H9 (cell line): ENCODE measurements at regions not wholly inside any gene's neighbourhood (a gene's known extent, or its start where the extent isn't known, plus 50 kb on each side); places are given as distances from the start of the nearest gene placed in this dataset.

Experiments used
- DNase-seq: peaks from one replicate; pipeline ENCODE4 v3.0.0-alpha.2; 2017
- H2AFZ ChIP-seq: one replicate; pipeline ENCODE4 v1.6.1; 2013; ENCODE audit warnings: mild to moderate bottlenecking, low read length, control low read depth, moderate library complexity
- H2AK5ac ChIP-seq: 2 replicates; pipeline ENCODE4 v1.6.1; 2013; ENCODE audit warnings: low read length, control low read depth, mixed read lengths; ENCODE audit not compliant: insufficient read length
- H2BK120ac ChIP-seq: one replicate; pipeline ENCODE4 v1.6.1; 2013; ENCODE audit warnings: low read depth, mild to moderate bottlenecking, low read length, control low read depth, inconsistent platforms; ENCODE audit not compliant: poor library complexity, severe bottlenecking
- H2BK12ac ChIP-seq: 2 replicates; pipeline ENCODE4 v1.6.1; 2013; ENCODE audit warnings: low read length, control low read depth, mixed read lengths, low read depth; ENCODE audit not compliant: insufficient read length
- H2BK15ac ChIP-seq: 2 replicates; pipeline ENCODE4 v1.6.1; 2013; ENCODE audit warnings: low read depth, low read length, control low read depth
- H2BK20ac ChIP-seq: one replicate; pipeline ENCODE4 v1.6.1; 2013; ENCODE audit warnings: low read depth, mild to moderate bottlenecking, low read length, control low read depth, inconsistent platforms; ENCODE audit not compliant: poor library complexity, severe bottlenecking
- H2BK5ac ChIP-seq: 2 replicates; pipeline ENCODE4 v1.6.1; 2013; ENCODE audit warnings: low read length, control low read depth, mixed read lengths; ENCODE audit not compliant: insufficient read length
- H3K14ac ChIP-seq: 2 replicates; pipeline ENCODE4 v1.6.1; 2013; ENCODE audit warnings: low read length, control low read depth; ENCODE audit not compliant: insufficient read depth
- H3K18ac ChIP-seq: 2 replicates; pipeline ENCODE4 v1.6.1; 2013; ENCODE audit warnings: low read depth, mild to moderate bottlenecking, mixed read lengths, low read length, control low read depth; ENCODE audit not compliant: insufficient read length
- H3K23ac ChIP-seq: 2 replicates; pipeline ENCODE4 v1.6.1; 2013; ENCODE audit warnings: low read length, control low read depth, mixed read lengths, low read depth; ENCODE audit not compliant: insufficient read length
- H3K23me2 ChIP-seq: 2 replicates; pipeline ENCODE4 v1.6.1; 2013; ENCODE audit warnings: low read depth, mild to moderate bottlenecking, mixed read lengths, low read length, control low read depth; ENCODE audit not compliant: insufficient read length, poor library complexity, severe bottlenecking
- H3K27ac ChIP-seq: 2 replicates; pipeline ENCODE4 v1.5.1; 2013; ENCODE audit warnings: low read length, control low read depth, mixed read lengths, low read depth; ENCODE audit not compliant: insufficient read length
- H3K27me3 ChIP-seq: 2 replicates; pipeline ENCODE4 v1.6.1; 2013; ENCODE audit warnings: low read length, control low read depth, inconsistent platforms; ENCODE audit not compliant: insufficient read depth
- H3K4ac ChIP-seq: 2 replicates; pipeline ENCODE4 v1.6.1; 2013; ENCODE audit warnings: low read depth, mild to moderate bottlenecking, control low read depth, inconsistent platforms, low read length, moderate library complexity
- H3K4me1 ChIP-seq: 2 replicates; pipeline ENCODE4 v1.6.1; 2013; ENCODE audit warnings: low read length, control low read depth, inconsistent platforms; ENCODE audit not compliant: insufficient read depth
- H3K4me2 ChIP-seq: 2 replicates; pipeline ENCODE4 v1.6.1; 2013; ENCODE audit warnings: low read length, control low read depth, mixed read lengths; ENCODE audit not compliant: insufficient read length, insufficient read depth
- H3K56ac ChIP-seq: 2 replicates; pipeline ENCODE4 v1.6.1; 2013; ENCODE audit warnings: low read depth, mild to moderate bottlenecking, mixed read lengths, low read length, control low read depth; ENCODE audit not compliant: insufficient read length
- H3K79me1 ChIP-seq: 2 replicates; pipeline ENCODE4 v1.6.1; 2013; ENCODE audit warnings: low read depth, mild to moderate bottlenecking, moderate library complexity, low read length, control low read depth, inconsistent platforms; ENCODE audit not compliant: insufficient read depth, poor library complexity, severe bottlenecking
- H3K79me2 ChIP-seq: 2 replicates; pipeline ENCODE4 v1.6.1; 2013; ENCODE audit warnings: low read length, control low read depth, inconsistent platforms; ENCODE audit not compliant: insufficient read depth
- H3K9ac ChIP-seq: 2 replicates; pipeline ENCODE4 v1.6.1; 2013; ENCODE audit warnings: low read length, control low read depth, mixed read lengths; ENCODE audit not compliant: insufficient read length; ENCODE audit errors: extremely low read depth
- H3K9me3 ChIP-seq: one replicate; pipeline ENCODE4 v1.6.1; 2013; ENCODE audit warnings: low read depth, low read length, inconsistent platforms; ENCODE audit not compliant: control insufficient read depth
- H3T11ph ChIP-seq: one replicate; pipeline ENCODE4 v1.6.1; 2013; ENCODE audit warnings: mild to moderate bottlenecking, low read length, control low read depth, inconsistent platforms
- H4K20me1 ChIP-seq: one replicate; pipeline ENCODE4 v1.6.1; 2013; ENCODE audit not compliant: control insufficient read depth, insufficient read length, insufficient read depth
- H4K5ac ChIP-seq: 2 replicates; pipeline ENCODE4 v1.6.1; 2013; ENCODE audit warnings: low read depth, mild to moderate bottlenecking, mixed read lengths, low read length, control low read depth; ENCODE audit not compliant: insufficient read length
- H4K8ac ChIP-seq: replicated peaks from 2 replicates; pipeline ENCODE4 v1.6.1; 2013; ENCODE audit warnings: low read length, control low read depth, mixed read lengths, low read depth; ENCODE audit not compliant: insufficient read length
- H4K91ac ChIP-seq: 2 replicates; pipeline ENCODE4 v1.6.1; 2013; ENCODE audit warnings: low read depth, mild to moderate bottlenecking, moderate library complexity, mixed read lengths, low read length, control low read depth; ENCODE audit not compliant: insufficient read length
- H3K27ac Mint-ChIP-seq, 3 experiments: 2 replicates in 2 of 3; 3 replicates in 1 of 3; pipeline ENCODE4 v1.8.0; 2020 to 2021; ENCODE audit warnings: mixed read lengths in 3 of 3, mild to moderate bottlenecking in 1 of 3, moderate library complexity in 1 of 3
- H3K27me3 Mint-ChIP-seq: 2 replicates; pipeline ENCODE4 v1.8.0; 2021; ENCODE audit warnings: low read depth, mild to moderate bottlenecking, moderate library complexity, mixed read lengths
- H3K36me3 Mint-ChIP-seq, 3 experiments: 2 replicates in 2 of 3; 3 replicates in 1 of 3; pipeline ENCODE4 v1.8.0; 2020 to 2021; ENCODE audit warnings: low read depth in 3 of 3, mixed read lengths in 3 of 3; ENCODE audit not compliant: insufficient read depth in 1 of 3
- H3K4me1 Mint-ChIP-seq, 2 experiments: 2 replicates each; pipeline ENCODE4 v1.8.0; 2020; ENCODE audit warnings: mixed read lengths in 2 of 2
- H3K4me3 Mint-ChIP-seq, 2 experiments: 2 replicates in 1 of 2; 3 replicates in 1 of 2; pipeline ENCODE4 v1.8.0; 2020 to 2021; ENCODE audit warnings: mild to moderate bottlenecking in 2 of 2, mixed read lengths in 2 of 2, moderate library complexity in 1 of 2
- H3K9me3 Mint-ChIP-seq, 2 experiments: 2 replicates in 1 of 2; 3 replicates in 1 of 2; pipeline ENCODE4 v1.8.0; 2020; ENCODE audit warnings: mild to moderate bottlenecking in 2 of 2, mixed read lengths in 2 of 2, moderate library complexity in 1 of 2
- WGBS: extraction: QIAGEN DNeasy Blood & Tissue Kit; methylation state at CpG from one replicate; pipeline ENCODE4 v1.1.7; 2013; ENCODE audit warnings: missing lambda C conversion rate, low lambda C conversion rate, mixed read lengths; ENCODE audit not compliant: insufficient read length; ENCODE audit errors: extremely low coverage; 5-methylcytosine and 5-hydroxymethylcytosine counted together
- TF ChIP-seq, protein P1 (sequence below): fragments of 200-600 bp; sonication (generic); conservative IDR thresholded peaks from 3 replicates; pipeline ENCODE4 v1.8.0; 2021; ENCODE audit warnings: antibody characterized with exemption, mild to moderate bottlenecking

DNA sequence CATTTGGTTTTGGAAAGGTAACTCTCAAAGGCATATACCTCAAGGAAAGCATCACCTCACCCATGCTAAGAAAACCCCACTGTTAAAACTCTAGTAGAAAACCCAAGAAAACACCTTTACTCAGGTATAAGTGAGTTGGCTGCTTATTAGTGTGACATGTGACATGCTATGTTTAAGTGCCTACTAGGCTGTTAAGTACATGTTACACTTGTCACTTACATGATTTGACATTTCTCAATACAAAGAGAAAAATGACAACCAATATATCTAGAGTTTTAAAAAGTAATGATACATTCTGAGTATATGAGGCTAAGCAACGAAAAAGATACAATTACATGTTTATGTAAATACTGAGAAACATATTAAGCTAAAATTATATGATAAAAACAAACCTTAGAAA lies 1548.3 kb upstream of the TENM3 start:
- no peak overlapping the region for H2BK5ac ChIP-seq
- no peaks in the 10 kb centered on the region for H4K20me1 ChIP-seq
- no peak overlapping the region for H3K27ac ChIP-seq
- H3K4me1 ChIP-seq: no peaks in the 10 kb centered on the region
- H3K4me3 Mint-ChIP-seq: no peak overlapping the region
- WGBS: no CpG with 5 or more reads among the region's 1 CpG
- H2AK5ac ChIP-seq: no peak overlapping the region
- no peak overlapping the region for H2AFZ ChIP-seq
- H3K4me1 Mint-ChIP-seq: peaks cover 16% of the 10 kb centered on the region in 2 experiments
- no peak for DNase-seq
- H3K18ac ChIP-seq: no peak overlapping the region
- H2BK15ac ChIP-seq: no peak overlapping the region
- H3K4me2 ChIP-seq: no peak overlapping the region
- H2BK120ac ChIP-seq: no peak overlapping the region
- H3K9ac ChIP-seq: no peak overlapping the region
- H4K8ac ChIP-seq: no peak overlapping the region
- no peak overlapping the region for H2BK20ac ChIP-seq
- H3K56ac ChIP-seq: no peak overlapping the region
- no peak overlapping the region for H2BK12ac ChIP-seq
- H3K14ac ChIP-seq: no peak overlapping the region
- H3T11ph ChIP-seq: no peak overlapping the region
- TF ChIP-seq, protein P1, sequence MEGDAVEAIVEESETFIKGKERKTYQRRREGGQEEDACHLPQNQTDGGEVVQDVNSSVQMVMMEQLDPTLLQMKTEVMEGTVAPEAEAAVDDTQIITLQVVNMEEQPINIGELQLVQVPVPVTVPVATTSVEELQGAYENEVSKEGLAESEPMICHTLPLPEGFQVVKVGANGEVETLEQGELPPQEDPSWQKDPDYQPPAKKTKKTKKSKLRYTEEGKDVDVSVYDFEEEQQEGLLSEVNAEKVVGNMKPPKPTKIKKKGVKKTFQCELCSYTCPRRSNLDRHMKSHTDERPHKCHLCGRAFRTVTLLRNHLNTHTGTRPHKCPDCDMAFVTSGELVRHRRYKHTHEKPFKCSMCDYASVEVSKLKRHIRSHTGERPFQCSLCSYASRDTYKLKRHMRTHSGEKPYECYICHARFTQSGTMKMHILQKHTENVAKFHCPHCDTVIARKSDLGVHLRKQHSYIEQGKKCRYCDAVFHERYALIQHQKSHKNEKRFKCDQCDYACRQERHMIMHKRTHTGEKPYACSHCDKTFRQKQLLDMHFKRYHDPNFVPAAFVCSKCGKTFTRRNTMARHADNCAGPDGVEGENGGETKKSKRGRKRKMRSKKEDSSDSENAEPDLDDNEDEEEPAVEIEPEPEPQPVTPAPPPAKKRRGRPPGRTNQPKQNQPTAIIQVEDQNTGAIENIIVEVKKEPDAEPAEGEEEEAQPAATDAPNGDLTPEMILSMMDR: no peak
- no peaks in the 10 kb centered on the region for H3K23me2 ChIP-seq
- no peaks in the 10 kb centered on the region for H3K9me3 ChIP-seq
- peaks cover 17 to 18% of the 10 kb centered on the region in 2 experiments for H3K9me3 Mint-ChIP-seq
- H4K91ac ChIP-seq: no peak overlapping the region
- H3K23ac ChIP-seq: no peak overlapping the region
- H3K27me3 Mint-ChIP-seq: no peaks in the 10 kb centered on the region; the same call in 1 of the 2 replicates
- no peak overlapping the region for H3K4ac ChIP-seq
- H3K27ac Mint-ChIP-seq: no peak overlapping the region
- H3K79me2 ChIP-seq: no peaks in the 10 kb centered on the region
- no peaks in the 10 kb centered on the region for H3K27me3 ChIP-seq
- H4K5ac ChIP-seq: no peak overlapping the region
- no peaks in the 10 kb centered on the region for H3K79me1 ChIP-seq
- peaks cover 9 to 19% (median 9%) of the 10 kb centered on the region in 3 experiments for H3K36me3 Mint-ChIP-seq
